Liver (tissue), 3 donors: ENCODE measurements at regions not wholly inside any gene's neighbourhood (a gene's known extent, or its start where the extent isn't known, plus 50 kb on each side); places are given as distances from the start of the nearest gene placed in this dataset.

Experiments used
- CTCF ChIP-seq: fragments of 150-350 bp; IDR thresholded peaks from 2 replicates; pipeline ENCODE4 v1.5.1; 2017; ENCODE audit warnings: improper control_type of control experiment, low read depth, low read length; ENCODE audit not compliant: missing input control
- EGR1 ChIP-seq, 2 donors: IDR thresholded peaks; 2 replicates each; pipeline ENCODE4 v1.6.1; 2016 to 2018; ENCODE audit warnings: antibody characterized with exemption in 2 of 2, low read depth in 2 of 2
- GABPA ChIP-seq, 2 donors: IDR thresholded peaks in 1 of 2; conservative IDR thresholded peaks in 1 of 2; 2 replicates each; pipeline ENCODE4 v1.6.1; 2016; ENCODE audit warnings: antibody characterized with exemption in 2 of 2, mild to moderate bottlenecking in 1 of 2, moderate library complexity in 1 of 2
- HNF4G ChIP-seq: IDR thresholded peaks from 2 replicates; pipeline ENCODE4 v1.6.1; 2016; ENCODE audit warnings: antibody characterized with exemption
- JUND ChIP-seq, 2 donors: IDR thresholded peaks; 2 replicates each; pipeline ENCODE4 v1.6.1; 2016; ENCODE audit warnings: antibody characterized with exemption in 2 of 2
- RAD21 ChIP-seq, 2 donors: IDR thresholded peaks; 2 replicates each; pipeline ENCODE4 v1.6.1; 2016; ENCODE audit warnings: antibody characterized with exemption in 2 of 2, mild to moderate bottlenecking in 2 of 2
- REST ChIP-seq: IDR thresholded peaks from 2 replicates; pipeline ENCODE4 v1.6.1; 2016; ENCODE audit warnings: antibody characterized with exemption, mild to moderate bottlenecking
- RXRA ChIP-seq, 2 donors: IDR thresholded peaks; 2 replicates each; pipeline ENCODE4 v1.6.1; 2017 to 2018; ENCODE audit warnings: antibody characterized with exemption in 2 of 2, mild to moderate bottlenecking in 1 of 2
- SP1 ChIP-seq: IDR thresholded peaks from 2 replicates; pipeline ENCODE4 v1.6.1; 2018; ENCODE audit warnings: antibody characterized with exemption, mild to moderate bottlenecking
- TAF1 ChIP-seq: conservative IDR thresholded peaks from 2 replicates; pipeline ENCODE4 v1.6.1; 2016; ENCODE audit warnings: antibody characterized with exemption, mild to moderate bottlenecking
- YY1 ChIP-seq: IDR thresholded peaks from 2 replicates; pipeline ENCODE4 v1.6.1; 2016; ENCODE audit warnings: antibody characterized with exemption, mild to moderate bottlenecking
- TF ChIP-seq, protein P1 (sequence below): IDR thresholded peaks from 2 replicates; pipeline ENCODE4 v1.6.1; 2016; ENCODE audit warnings: antibody characterized with exemption
- TF ChIP-seq, protein P2 (sequence below): IDR thresholded peaks from 2 replicates; pipeline ENCODE4 v1.6.1; 2016; ENCODE audit warnings: antibody characterized with exemption
- TF ChIP-seq, protein P3 (sequence below): IDR thresholded peaks from 2 replicates; pipeline ENCODE4 v1.6.1; 2016; ENCODE audit warnings: antibody characterized with exemption
- donor health status: healthy.
- donor health status: healthy.

GRCh38 chr7:373818-374705 lies 84.1 kb downstream of the FOXL3 start:
- TF ChIP-seq RAD21 (IDR thresholded peaks at IDR 0.05) (no peak), JUND (IDR thresholded peaks at IDR 0.05) (no peak), GABPA (IDR thresholded peaks at IDR 0.05 in 1 of 2, conservative IDR thresholded peaks at IDR 0.05 in 1 of 2) (no peak), CTCF (no peak), YY1 (no peak), REST (no peak), HNF4G (no peak), EGR1 (IDR thresholded peaks at IDR 0.05; ENCODE audit: low read depth in 2 of 2) (no peak), TAF1 (no peak), SP1 (no peak), RXRA (IDR thresholded peaks at IDR 0.05) (no peak)
- TF ChIP-seq, protein P1, sequence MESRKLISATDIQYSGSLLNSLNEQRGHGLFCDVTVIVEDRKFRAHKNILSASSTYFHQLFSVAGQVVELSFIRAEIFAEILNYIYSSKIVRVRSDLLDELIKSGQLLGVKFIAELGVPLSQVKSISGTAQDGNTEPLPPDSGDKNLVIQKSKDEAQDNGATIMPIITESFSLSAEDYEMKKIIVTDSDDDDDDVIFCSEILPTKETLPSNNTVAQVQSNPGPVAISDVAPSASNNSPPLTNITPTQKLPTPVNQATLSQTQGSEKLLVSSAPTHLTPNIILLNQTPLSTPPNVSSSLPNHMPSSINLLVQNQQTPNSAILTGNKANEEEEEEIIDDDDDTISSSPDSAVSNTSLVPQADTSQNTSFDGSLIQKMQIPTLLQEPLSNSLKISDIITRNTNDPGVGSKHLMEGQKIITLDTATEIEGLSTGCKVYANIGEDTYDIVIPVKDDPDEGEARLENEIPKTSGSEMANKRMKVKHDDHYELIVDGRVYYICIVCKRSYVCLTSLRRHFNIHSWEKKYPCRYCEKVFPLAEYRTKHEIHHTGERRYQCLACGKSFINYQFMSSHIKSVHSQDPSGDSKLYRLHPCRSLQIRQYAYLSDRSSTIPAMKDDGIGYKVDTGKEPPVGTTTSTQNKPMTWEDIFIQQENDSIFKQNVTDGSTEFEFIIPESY, result no peak
- TF ChIP-seq, protein P2, sequence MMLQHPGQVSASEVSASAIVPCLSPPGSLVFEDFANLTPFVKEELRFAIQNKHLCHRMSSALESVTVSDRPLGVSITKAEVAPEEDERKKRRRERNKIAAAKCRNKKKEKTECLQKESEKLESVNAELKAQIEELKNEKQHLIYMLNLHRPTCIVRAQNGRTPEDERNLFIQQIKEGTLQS, result no peak
- TF ChIP-seq, protein P3, sequence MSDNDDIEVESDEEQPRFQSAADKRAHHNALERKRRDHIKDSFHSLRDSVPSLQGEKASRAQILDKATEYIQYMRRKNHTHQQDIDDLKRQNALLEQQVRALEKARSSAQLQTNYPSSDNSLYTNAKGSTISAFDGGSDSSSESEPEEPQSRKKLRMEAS, result no peak
